ENCODE measurements at regions not wholly inside any gene's neighbourhood (a gene's known extent, or its start where the extent isn't known, plus 50 kb on each side); places are given as distances from the start of the nearest gene placed in this dataset.

DNA sequence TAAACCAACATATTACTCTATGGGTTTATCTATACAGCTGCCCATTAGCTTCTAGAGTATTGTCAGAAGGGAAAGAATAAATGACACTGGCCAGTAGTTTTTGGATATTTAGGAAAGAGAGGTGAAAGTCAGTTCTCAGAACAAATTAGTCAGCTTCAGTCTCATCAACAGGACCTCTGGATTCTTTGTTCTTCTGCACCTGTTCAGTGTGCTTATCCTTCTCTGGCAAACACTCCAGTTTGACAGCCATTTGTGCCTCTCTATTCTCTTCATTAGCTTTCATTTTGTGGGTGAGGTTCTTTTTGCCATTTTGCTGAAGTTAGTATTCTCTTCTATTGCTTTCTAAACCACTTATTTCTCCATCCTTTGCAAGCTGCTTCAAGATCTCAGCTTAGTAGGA, 107.0 kb downstream of the PCDH18 start:
- DNase-seq (ENCODE audit: low read depth in 1 of 2, low spot score in 1 of 2): no peak
- POLR2A ChIA-PET: no interaction called here
- Histone ChIP-seq H3K4me1 (no peaks in the 10 kb centered on the region), H3K27ac (no peak overlapping the region), H3K4me3 (no peak overlapping the region), H3K9me3 (no peaks in the 10 kb centered on the region), H3K4me2 (no peak overlapping the region)
- FAIRE-seq: no peak
- TF ChIP-seq, protein P1, sequence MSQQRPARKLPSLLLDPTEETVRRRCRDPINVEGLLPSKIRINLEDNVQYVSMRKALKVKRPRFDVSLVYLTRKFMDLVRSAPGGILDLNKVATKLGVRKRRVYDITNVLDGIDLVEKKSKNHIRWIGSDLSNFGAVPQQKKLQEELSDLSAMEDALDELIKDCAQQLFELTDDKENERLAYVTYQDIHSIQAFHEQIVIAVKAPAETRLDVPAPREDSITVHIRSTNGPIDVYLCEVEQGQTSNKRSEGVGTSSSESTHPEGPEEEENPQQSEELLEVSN (IDR thresholded peaks at IDR 0.05; ENCODE audit: borderline replicate concordance, low read depth): no peak
- TF ChIP-seq MYC (IDR thresholded peaks at IDR 0.05; ENCODE audit: borderline replicate concordance, low read length) (no peak), HOXA7 (CRISPR knock-in tag; IDR thresholded peaks at IDR 0.05) (no peak), TFCP2L1 (CRISPR knock-in tag; IDR thresholded peaks at IDR 0.05) (no peak), NR3C1 (IDR thresholded peaks at IDR 0.05) (no peak), CEBPB (IDR thresholded peaks at IDR 0.05) (no peak), FOXS1 (CRISPR knock-in tag; IDR thresholded peaks at IDR 0.05) (no peak), RAD21 (conservative IDR thresholded peaks at IDR 0.05 in 1 of 2, IDR thresholded peaks at IDR 0.05 in 1 of 2) (no peak)
- TF ChIP-seq, protein P2, sequence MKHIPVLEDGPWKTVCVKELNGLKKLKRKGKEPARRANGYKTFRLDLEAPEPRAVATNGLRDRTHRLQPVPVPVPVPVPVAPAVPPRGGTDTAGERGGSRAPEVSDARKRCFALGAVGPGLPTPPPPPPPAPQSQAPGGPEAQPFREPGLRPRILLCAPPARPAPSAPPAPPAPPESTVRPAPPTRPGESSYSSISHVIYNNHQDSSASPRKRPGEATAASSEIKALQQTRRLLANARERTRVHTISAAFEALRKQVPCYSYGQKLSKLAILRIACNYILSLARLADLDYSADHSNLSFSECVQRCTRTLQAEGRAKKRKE (CRISPR knock-in tag; IDR thresholded peaks at IDR 0.05; ENCODE audit: low read depth): no peak
- TF ChIP-seq, protein P3, sequence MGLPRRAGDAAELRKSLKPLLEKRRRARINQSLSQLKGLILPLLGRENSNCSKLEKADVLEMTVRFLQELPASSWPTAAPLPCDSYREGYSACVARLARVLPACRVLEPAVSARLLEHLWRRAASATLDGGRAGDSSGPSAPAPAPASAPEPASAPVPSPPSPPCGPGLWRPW (IDR thresholded peaks at IDR 0.05): no peak
- TF ChIP-seq, protein P4, sequence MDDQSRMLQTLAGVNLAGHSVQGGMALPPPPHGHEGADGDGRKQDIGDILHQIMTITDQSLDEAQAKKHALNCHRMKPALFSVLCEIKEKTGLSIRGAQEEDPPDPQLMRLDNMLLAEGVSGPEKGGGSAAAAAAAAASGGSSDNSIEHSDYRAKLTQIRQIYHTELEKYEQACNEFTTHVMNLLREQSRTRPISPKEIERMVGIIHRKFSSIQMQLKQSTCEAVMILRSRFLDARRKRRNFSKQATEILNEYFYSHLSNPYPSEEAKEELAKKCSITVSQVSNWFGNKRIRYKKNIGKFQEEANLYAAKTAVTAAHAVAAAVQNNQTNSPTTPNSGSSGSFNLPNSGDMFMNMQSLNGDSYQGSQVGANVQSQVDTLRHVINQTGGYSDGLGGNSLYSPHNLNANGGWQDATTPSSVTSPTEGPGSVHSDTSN (IDR thresholded peaks at IDR 0.05): no peak
- ATAC-seq: no peak
- CTCF ChIA-PET: no interaction called here

DNA sequence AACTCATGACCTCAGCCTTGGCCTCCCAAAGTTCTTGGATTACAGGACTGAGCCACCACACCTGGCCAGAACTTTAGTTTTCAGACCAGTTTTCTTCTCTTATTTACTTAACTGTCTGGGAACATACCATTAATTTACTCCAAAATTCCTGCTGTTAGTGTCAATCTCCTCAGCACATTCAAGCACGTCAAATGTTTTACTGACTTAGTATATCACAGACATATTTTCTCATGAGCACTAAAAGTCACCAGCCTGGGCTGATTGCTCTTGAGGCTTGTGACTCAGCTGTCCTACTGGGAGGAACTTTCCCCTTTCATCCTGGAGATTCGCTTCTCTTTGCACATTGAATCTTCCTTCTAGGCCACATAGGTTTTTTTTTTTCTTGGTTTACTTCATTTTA, 109.6 kb downstream of the PCDH18 start:
- POLR2A ChIA-PET: no interaction called here
- WGBS (ENCODE audit: missing lambda C conversion rate): 63% methylated on average over 2 of the region's 2 CpGs
- Histone ChIP-seq H3K4me1 (no peaks in the 10 kb centered on the region), H3K4me2 (no peak overlapping the region), H3K27ac (no peak overlapping the region), H3K4me3 (no peak overlapping the region), H3K9me3 (no peaks in the 10 kb centered on the region)
- DNase-seq (ENCODE audit: low read depth in 1 of 2, low spot score in 1 of 2) (no peak), ATAC-seq (no peak), FAIRE-seq (no peak)
- no peak for TF ChIP-seq ZC3H11A (IDR thresholded peaks at IDR 0.05)
- no peak for TF ChIP-seq CBX8 (IDR thresholded peaks at IDR 0.05)
- TF ChIP-seq ZNF302 (CRISPR knock-in tag; IDR thresholded peaks at IDR 0.05): no peak
- no peak for TF ChIP-seq NFE2L2 (conservative IDR thresholded peaks at IDR 0.05; ENCODE audit: low read length)
- TF ChIP-seq HEYL (CRISPR knock-in tag; IDR thresholded peaks at IDR 0.05): no peak
- no peak for TF ChIP-seq NR3C1 (IDR thresholded peaks at IDR 0.05)
- TF ChIP-seq MAZ (IDR thresholded peaks at IDR 0.05; ENCODE audit: borderline replicate concordance, low read depth, low read length): no peak
- TF ChIP-seq, protein P5, sequence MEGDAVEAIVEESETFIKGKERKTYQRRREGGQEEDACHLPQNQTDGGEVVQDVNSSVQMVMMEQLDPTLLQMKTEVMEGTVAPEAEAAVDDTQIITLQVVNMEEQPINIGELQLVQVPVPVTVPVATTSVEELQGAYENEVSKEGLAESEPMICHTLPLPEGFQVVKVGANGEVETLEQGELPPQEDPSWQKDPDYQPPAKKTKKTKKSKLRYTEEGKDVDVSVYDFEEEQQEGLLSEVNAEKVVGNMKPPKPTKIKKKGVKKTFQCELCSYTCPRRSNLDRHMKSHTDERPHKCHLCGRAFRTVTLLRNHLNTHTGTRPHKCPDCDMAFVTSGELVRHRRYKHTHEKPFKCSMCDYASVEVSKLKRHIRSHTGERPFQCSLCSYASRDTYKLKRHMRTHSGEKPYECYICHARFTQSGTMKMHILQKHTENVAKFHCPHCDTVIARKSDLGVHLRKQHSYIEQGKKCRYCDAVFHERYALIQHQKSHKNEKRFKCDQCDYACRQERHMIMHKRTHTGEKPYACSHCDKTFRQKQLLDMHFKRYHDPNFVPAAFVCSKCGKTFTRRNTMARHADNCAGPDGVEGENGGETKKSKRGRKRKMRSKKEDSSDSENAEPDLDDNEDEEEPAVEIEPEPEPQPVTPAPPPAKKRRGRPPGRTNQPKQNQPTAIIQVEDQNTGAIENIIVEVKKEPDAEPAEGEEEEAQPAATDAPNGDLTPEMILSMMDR (IDR thresholded peaks at IDR 0.05): no peak
- TF ChIP-seq HOXB5 (CRISPR knock-in tag; IDR thresholded peaks at IDR 0.05): no peak
- no peak for TF ChIP-seq JUN (IDR thresholded peaks at IDR 0.05)
- no peak for TF ChIP-seq MAFK (IDR thresholded peaks at IDR 0.05; ENCODE audit: partially characterized antibody)
- TF ChIP-seq CHD4 (IDR thresholded peaks at IDR 0.05; ENCODE audit: borderline replicate concordance): no peak
- no peak for TF ChIP-seq MYC (IDR thresholded peaks at IDR 0.05; ENCODE audit: borderline replicate concordance, low read length)
- TF ChIP-seq, protein P4 (IDR thresholded peaks at IDR 0.05): no peak
- TF ChIP-seq TP53 (CRISPR knock-in tag; IDR thresholded peaks at IDR 0.05): no peak
- TF ChIP-seq, protein P6, sequence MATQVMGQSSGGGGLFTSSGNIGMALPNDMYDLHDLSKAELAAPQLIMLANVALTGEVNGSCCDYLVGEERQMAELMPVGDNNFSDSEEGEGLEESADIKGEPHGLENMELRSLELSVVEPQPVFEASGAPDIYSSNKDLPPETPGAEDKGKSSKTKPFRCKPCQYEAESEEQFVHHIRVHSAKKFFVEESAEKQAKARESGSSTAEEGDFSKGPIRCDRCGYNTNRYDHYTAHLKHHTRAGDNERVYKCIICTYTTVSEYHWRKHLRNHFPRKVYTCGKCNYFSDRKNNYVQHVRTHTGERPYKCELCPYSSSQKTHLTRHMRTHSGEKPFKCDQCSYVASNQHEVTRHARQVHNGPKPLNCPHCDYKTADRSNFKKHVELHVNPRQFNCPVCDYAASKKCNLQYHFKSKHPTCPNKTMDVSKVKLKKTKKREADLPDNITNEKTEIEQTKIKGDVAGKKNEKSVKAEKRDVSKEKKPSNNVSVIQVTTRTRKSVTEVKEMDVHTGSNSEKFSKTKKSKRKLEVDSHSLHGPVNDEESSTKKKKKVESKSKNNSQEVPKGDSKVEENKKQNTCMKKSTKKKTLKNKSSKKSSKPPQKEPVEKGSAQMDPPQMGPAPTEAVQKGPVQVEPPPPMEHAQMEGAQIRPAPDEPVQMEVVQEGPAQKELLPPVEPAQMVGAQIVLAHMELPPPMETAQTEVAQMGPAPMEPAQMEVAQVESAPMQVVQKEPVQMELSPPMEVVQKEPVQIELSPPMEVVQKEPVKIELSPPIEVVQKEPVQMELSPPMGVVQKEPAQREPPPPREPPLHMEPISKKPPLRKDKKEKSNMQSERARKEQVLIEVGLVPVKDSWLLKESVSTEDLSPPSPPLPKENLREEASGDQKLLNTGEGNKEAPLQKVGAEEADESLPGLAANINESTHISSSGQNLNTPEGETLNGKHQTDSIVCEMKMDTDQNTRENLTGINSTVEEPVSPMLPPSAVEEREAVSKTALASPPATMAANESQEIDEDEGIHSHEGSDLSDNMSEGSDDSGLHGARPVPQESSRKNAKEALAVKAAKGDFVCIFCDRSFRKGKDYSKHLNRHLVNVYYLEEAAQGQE (IDR thresholded peaks at IDR 0.05): no peak
- TF ChIP-seq HOXB13 (CRISPR knock-in tag; IDR thresholded peaks at IDR 0.05; ENCODE audit: low read depth): no peak
- TF ChIP-seq RNF2 (IDR thresholded peaks at IDR 0.05; ENCODE audit: borderline replicate concordance, low read depth): no peak
- TF ChIP-seq ESRRA (IDR thresholded peaks at IDR 0.05; ENCODE audit: borderline replicate concordance, low read length): no peak
- no peak for TF ChIP-seq RAD21 (conservative IDR thresholded peaks at IDR 0.05 in 1 of 2, IDR thresholded peaks at IDR 0.05 in 1 of 2)
- CTCF ChIA-PET: no interaction called here

All from A549 (cell line).